Stimulated activated CD8-positive, alpha-beta memory T cell treated with anti-CD3 and anti-CD28 coated beads, Interleukin-15, amount 100 ng/mL, for 48 hours (primary cell): ENCODE measurements at regions not wholly inside any gene's neighbourhood (a gene's known extent, or its start where the extent isn't known, plus 50 kb on each side); places are given as distances from the start of the nearest gene placed in this dataset.

Source experiments
- DNase-seq, 2 donors: peaks; one replicate each; pipeline ENCODE4 v3.0.0-alpha.2; 2020; ENCODE audit warnings: low read depth in 2 of 2

DNA sequence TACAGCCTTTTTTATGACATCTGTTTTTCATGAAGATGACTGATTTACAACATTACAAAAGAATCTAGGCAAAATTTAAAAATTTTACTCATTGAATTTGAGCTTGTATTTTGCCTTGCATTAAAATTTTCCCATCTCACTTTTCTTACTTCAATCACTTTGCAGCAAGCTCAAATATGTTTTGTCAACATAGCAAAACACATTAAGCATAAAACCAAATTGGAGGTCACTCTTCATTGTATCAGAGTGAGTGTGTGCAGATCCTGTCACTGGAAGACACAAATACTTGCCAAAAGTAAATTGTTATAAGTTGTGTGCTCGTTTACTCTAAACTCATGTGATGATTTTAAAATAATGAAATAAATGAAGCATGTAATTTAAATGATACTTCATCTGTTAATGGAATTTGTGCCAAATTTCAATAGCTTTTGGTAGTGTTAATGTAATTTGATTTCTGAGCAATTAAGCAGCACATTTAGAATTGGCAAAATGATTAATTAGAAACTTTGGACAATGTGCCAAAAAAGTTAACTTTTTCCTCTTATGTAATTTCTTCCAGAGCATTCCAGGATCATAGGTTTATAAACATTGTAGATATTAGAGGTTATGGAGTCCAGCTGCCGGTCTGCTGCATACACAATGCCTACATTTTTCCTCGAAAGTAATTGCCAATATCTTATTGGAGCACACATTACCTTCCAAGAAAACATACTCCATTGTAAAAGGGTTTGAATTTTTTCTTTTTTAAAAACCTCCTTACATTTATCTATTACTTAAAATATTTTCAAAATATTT lies 1078.2 kb upstream of the LRRTM3 start:
- DNase-seq, result no peak

DNA sequence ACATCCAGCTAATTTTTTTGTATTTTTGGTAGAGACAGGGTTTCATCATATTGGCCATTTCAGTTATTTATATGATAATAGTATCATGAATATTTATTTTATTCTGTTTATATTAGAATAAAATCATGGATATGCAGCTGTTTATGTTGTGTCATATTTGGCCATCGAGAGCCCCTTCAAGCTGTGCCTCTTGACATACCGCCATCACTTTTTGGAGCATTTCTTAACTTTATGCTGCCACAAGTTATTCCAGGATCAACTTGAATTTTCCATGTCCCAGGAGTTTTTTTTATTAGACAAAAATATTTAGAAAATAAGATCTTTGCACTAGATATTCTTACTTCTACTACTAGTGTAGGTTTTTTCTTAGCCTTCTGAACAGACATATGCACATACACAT lies 1067.0 kb upstream of the LRRTM3 start:
- no peak for DNase-seq

DNA sequence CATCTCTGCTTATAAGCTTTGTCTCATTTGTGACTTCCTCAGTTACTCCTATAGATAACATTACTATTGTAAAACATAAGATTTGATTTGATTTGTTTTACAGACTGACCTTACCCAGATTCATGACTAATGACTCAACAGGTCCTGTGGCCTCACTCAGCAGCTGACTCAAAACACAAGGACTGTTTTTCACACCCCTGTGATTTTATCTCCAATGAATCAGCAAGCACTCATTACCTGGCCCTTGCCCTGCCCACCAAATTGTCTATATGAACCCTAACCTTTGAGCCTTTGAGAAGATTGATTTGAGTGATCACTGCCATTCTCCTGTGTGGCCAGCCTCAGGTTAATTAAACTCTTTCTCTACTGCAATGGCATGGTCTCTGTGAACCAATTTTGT lies 1064.6 kb upstream of the LRRTM3 start:
- no peak for DNase-seq
